Ovary (tissue), 3 donors: ENCODE measurements at regions not wholly inside any gene's neighbourhood (a gene's known extent, or its start where the extent isn't known, plus 50 kb on each side); places are given as distances from the start of the nearest gene placed in this dataset.

Experiments
- CTCF ChIP-seq, 3 donors: fragments of 450-650 bp in 2 of 3; fragments of 200-600 bp in 1 of 3; IDR thresholded peaks; one replicate each; pipeline versions ENCODE4 v1.5.1 to v1.8.0; 2016 to 2022; ENCODE audit warnings: antibody characterized with exemption in 3 of 3, mild to moderate bottlenecking in 1 of 3
- EP300 ChIP-seq: sonication (generic); formaldehyde crosslinking; IDR thresholded peaks from one replicate; pipeline ENCODE4 v1.6.1; 2017; ENCODE audit warnings: antibody characterized with exemption
- POLR2A ChIP-seq: fragments of 450-650 bp; IDR thresholded peaks from one replicate; pipeline ENCODE4 v1.6.1; 2017; ENCODE audit warnings: antibody characterized with exemption, mild to moderate bottlenecking, moderate library complexity
- donor health status: DM: no; HTN: no; CAD: no.

- no peak for TF ChIP-seq POLR2A
- TF ChIP-seq EP300, result no peak
- no peak for TF ChIP-seq CTCF (IDR thresholded peaks at IDR 0.05)
Measured at GRCh38 chr16:48479329-48479728, 94.1 kb upstream of the SIAH1 start.
